Liver (tissue), 3 donors: ENCODE measurements at regions not wholly inside any gene's neighbourhood (a gene's known extent, or its start where the extent isn't known, plus 50 kb on each side); places are given as distances from the start of the nearest gene placed in this dataset.
"Not testable (repeated sequence)": the region's sequence is repeated elsewhere in the genome, so short reads cannot be mapped to it uniquely, and the experiment has no call there.

ENCODE experiments used
- ATF3 ChIP-seq: IDR thresholded peaks from 2 replicates; pipeline ENCODE4 v1.6.1; 2016; ENCODE audit warnings: antibody characterized with exemption
- CTCF ChIP-seq: fragments of 150-350 bp; IDR thresholded peaks from 2 replicates; pipeline ENCODE4 v1.5.1; 2017; ENCODE audit warnings: improper control_type of control experiment, low read depth, low read length; ENCODE audit not compliant: missing input control
- FOXA1 ChIP-seq: IDR thresholded peaks from 2 replicates; pipeline ENCODE4 v1.6.1; 2016; ENCODE audit warnings: antibody characterized with exemption
- GABPA ChIP-seq, 2 donors: IDR thresholded peaks in 1 of 2; conservative IDR thresholded peaks in 1 of 2; 2 replicates each; pipeline ENCODE4 v1.6.1; 2016; ENCODE audit warnings: antibody characterized with exemption in 2 of 2, mild to moderate bottlenecking in 1 of 2, moderate library complexity in 1 of 2
- HNF4A ChIP-seq, 2 donors: conservative IDR thresholded peaks; 2 replicates each; pipeline ENCODE4 v1.6.1; 2016; ENCODE audit warnings: antibody characterized with exemption in 2 of 2, mild to moderate bottlenecking in 2 of 2
- JUND ChIP-seq, 2 donors: IDR thresholded peaks; 2 replicates each; pipeline ENCODE4 v1.6.1; 2016; ENCODE audit warnings: antibody characterized with exemption in 2 of 2
- MAX ChIP-seq: IDR thresholded peaks from 2 replicates; pipeline ENCODE4 v1.6.1; 2016; ENCODE audit warnings: antibody characterized with exemption
- RAD21 ChIP-seq, 2 donors: IDR thresholded peaks; 2 replicates each; pipeline ENCODE4 v1.6.1; 2016; ENCODE audit warnings: antibody characterized with exemption in 2 of 2, mild to moderate bottlenecking in 2 of 2
- REST ChIP-seq: IDR thresholded peaks from 2 replicates; pipeline ENCODE4 v1.6.1; 2016; ENCODE audit warnings: antibody characterized with exemption, mild to moderate bottlenecking
- SP1 ChIP-seq: IDR thresholded peaks from 2 replicates; pipeline ENCODE4 v1.6.1; 2018; ENCODE audit warnings: antibody characterized with exemption, mild to moderate bottlenecking
- TAF1 ChIP-seq: conservative IDR thresholded peaks from 2 replicates; pipeline ENCODE4 v1.6.1; 2016; ENCODE audit warnings: antibody characterized with exemption, mild to moderate bottlenecking
- YY1 ChIP-seq: IDR thresholded peaks from 2 replicates; pipeline ENCODE4 v1.6.1; 2016; ENCODE audit warnings: antibody characterized with exemption, mild to moderate bottlenecking
- ZBTB33 ChIP-seq: IDR thresholded peaks from 2 replicates; pipeline ENCODE4 v1.6.1; 2016; ENCODE audit warnings: antibody characterized with exemption
- donor health status: healthy.
- donor health status: healthy.

- TF ChIP-seq ATF3; CTCF; YY1; GABPA (IDR thresholded peaks at IDR 0.05 in 1 of 2, conservative IDR thresholded peaks at IDR 0.05 in 1 of 2); ZBTB33; SP1; FOXA1; RAD21 (IDR thresholded peaks at IDR 0.05); TAF1; JUND (IDR thresholded peaks at IDR 0.05); REST; HNF4A (conservative IDR thresholded peaks at IDR 0.05); MAX: not testable (repeated sequence)
Observed at GRCh38 chr12:131293071-131294015, 339.6 kb downstream of the ADGRD1 start.
